Peyer's patch (tissue), 4 donors: ENCODE measurements at regions not wholly inside any gene's neighbourhood (a gene's known extent, or its start where the extent isn't known, plus 50 kb on each side); places are given as distances from the start of the nearest gene placed in this dataset.
A peak's percentile ranks its signal among the peaks of the same experiment; 100 is the strongest.

Experiments
- DNase-seq, 3 donors: peaks; one replicate each; pipeline ENCODE4 v3.0.0-alpha.2; 2017 to 2019
- H3K27ac ChIP-seq, 4 donors: fragments of 200-600 bp; sonication (generic); one replicate each; pipeline ENCODE4 v1.5.1; 2016 to 2019
- H3K27me3 ChIP-seq, 2 donors: fragments of 200-600 bp; sonication (generic); one replicate each; pipeline ENCODE4 v1.5.1; 2019
- H3K36me3 ChIP-seq, 3 donors: fragments of 200-600 bp; sonication (generic); one replicate each; pipeline ENCODE4 v1.5.1; 2016 to 2019
- H3K4me1 ChIP-seq, 4 donors: fragments of 200-600 bp; sonication (generic); one replicate each; pipeline ENCODE4 v1.5.1; 2016 to 2019
- H3K4me3 ChIP-seq, 4 donors: fragments of 200-600 bp; sonication (generic); 1 replicate in 3 of 4; 2 replicates in 1 of 4; pipeline ENCODE4 v1.5.1; 2016 to 2019; ENCODE audit warnings: mild to moderate bottlenecking in 1 of 4
- H3K9me3 ChIP-seq, 4 donors: fragments of 200-600 bp; sonication (generic); one replicate each; pipeline ENCODE4 v1.5.1; 2016 to 2019; ENCODE audit warnings: mild to moderate bottlenecking in 1 of 4
- CTCF ChIP-seq, 6 experiments: fragments of 450-650 bp in 4 of 6; fragments of 200-600 bp in 2 of 6; sonication (generic) in 1 of 6; IDR thresholded peaks; one replicate each; pipeline ENCODE4 v1.5.1; 2017 to 2019; ENCODE audit warnings: antibody characterized with exemption in 6 of 6, mild to moderate bottlenecking in 3 of 6, moderate library complexity in 1 of 6
- POLR2A ChIP-seq, 2 donors: fragments of 450-650 bp; IDR thresholded peaks; one replicate each; pipeline ENCODE4 v1.5.1; 2017; ENCODE audit warnings: antibody characterized with exemption in 2 of 2, mild to moderate bottlenecking in 2 of 2, moderate library complexity in 2 of 2

- Histone ChIP-seq H3K36me3 (no peaks in the 10 kb centered on the region), H3K27ac (no peak overlapping the region), H3K4me1 (peaks cover 0 to 4% (median 0%) of the 10 kb centered on the region in 4 donors), H3K4me3 (no peak overlapping the region), H3K9me3 (no peaks in the 10 kb centered on the region), H3K27me3 (no peaks in the 10 kb centered on the region)
- TF ChIP-seq CTCF (IDR thresholded peaks at IDR 0.05) (no peak), POLR2A (IDR thresholded peaks at IDR 0.05) (no peak)
- DNase-seq, result no peak
Measured at GRCh38 chr6:148649454-148649963, 97.3 kb upstream of the UST start.

- H3K4me1 ChIP-seq, result peaks cover 0 to 4% (median 0%) of the 10 kb centered on the region in 4 donors
- DNase-seq, result no peak
- no peak for TF ChIP-seq POLR2A (IDR thresholded peaks at IDR 0.05)
- TF ChIP-seq CTCF (IDR thresholded peaks at IDR 0.05), result no peak
- H3K36me3 ChIP-seq, result no peaks in the 10 kb centered on the region
- H3K27me3 ChIP-seq, result no peaks in the 10 kb centered on the region
- no peaks in the 10 kb centered on the region for H3K9me3 ChIP-seq
- no peak overlapping the region for H3K4me3 ChIP-seq
- no peak overlapping the region for H3K27ac ChIP-seq
Measured at GRCh38 chr6:148650941-148651505, 95.8 kb upstream of the UST start.

GRCh38 chr6:148652205-148652604, 94.6 kb upstream of the UST start:
- no peaks in the 10 kb centered on the region for H3K9me3 ChIP-seq
- no peaks in the 10 kb centered on the region for H3K36me3 ChIP-seq
- no peak for TF ChIP-seq POLR2A (IDR thresholded peaks at IDR 0.05)
- no peak for TF ChIP-seq CTCF (IDR thresholded peaks at IDR 0.05)

DNA sequence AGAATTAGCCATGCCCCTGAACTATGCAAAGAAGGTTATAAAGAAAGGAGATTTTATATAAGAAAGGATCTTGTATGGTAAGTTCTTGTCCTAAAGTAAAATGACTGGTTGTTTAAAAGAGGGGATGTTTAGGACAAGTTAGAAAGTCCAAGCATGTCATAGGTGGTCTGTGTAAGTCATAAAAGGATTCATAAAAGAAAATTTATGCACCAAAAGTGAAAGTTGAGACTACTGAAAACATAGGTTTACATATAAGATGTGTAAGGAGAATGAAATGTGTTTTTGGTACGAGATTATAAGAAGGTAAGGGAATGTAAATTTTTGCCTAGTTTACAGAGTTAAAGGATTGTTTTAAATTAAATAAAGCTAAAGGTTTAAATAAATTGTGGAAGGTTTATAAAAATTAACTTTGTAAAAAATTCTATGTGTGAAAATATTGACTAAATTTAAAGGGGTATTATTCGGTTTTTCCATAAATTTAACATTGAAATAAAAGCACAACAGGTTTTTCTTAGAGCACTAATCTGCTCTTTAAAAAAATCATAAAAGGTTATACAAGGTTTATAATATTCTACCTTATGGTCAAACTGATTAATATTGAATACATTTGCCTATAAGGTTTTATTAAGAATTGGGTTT, 93.6 kb upstream of the UST start:
- H3K4me1 ChIP-seq, result peaks cover 0 to 4% (median 0%) of the 10 kb centered on the region in 4 donors
- DNase-seq, result no peak
- H3K36me3 ChIP-seq, result no peaks in the 10 kb centered on the region
- no peak overlapping the region for H3K27ac ChIP-seq
- no peak for TF ChIP-seq CTCF (IDR thresholded peaks at IDR 0.05)
- TF ChIP-seq POLR2A (IDR thresholded peaks at IDR 0.05), result no peak
- H3K9me3 ChIP-seq, result no peaks in the 10 kb centered on the region
- no peaks in the 10 kb centered on the region for H3K27me3 ChIP-seq
- H3K4me3 ChIP-seq, result no peak overlapping the region

More at GRCh38 chr6:148652205-148652604, 94.6 kb upstream of the UST start:
- Histone ChIP-seq H3K4me3 (no peak overlapping the region), H3K4me1 (peaks cover 0 to 4% (median 0%) of the 10 kb centered on the region in 4 donors), H3K27ac (no peak overlapping the region), H3K27me3 (no peaks in the 10 kb centered on the region)
- no peak for DNase-seq

DNA sequence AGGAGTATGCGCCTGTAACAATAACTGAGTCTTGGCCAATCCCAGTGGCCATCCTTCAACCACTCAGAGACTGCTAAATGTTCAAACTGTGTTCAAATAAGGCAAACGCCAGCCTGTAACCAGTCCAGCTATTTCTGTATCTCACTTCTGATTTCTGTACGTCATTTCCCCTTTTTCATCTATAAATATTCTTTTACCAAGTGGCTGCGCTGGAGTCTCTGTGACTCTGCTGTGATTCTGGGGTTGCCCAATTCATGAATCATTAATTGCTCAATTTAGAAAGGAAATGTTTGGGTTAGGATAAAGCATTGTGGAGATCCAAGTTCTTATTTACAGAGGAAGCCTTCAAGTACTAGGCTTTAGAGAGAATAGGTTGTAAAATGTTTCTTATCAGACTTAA, 89.8 kb upstream of the UST start:
- no peaks in the 10 kb centered on the region for H3K27me3 ChIP-seq
- H3K4me1 ChIP-seq, result no peaks in the 10 kb centered on the region
- peak overlapping the region in 2 of 4 donors; percentile 28 to 56 for H3K27ac ChIP-seq
- TF ChIP-seq CTCF (IDR thresholded peaks at IDR 0.05) (no peak), POLR2A (IDR thresholded peaks at IDR 0.05) (no peak)
- no peaks in the 10 kb centered on the region for H3K36me3 ChIP-seq
- no peaks in the 10 kb centered on the region for H3K9me3 ChIP-seq
- H3K4me3 ChIP-seq, result no peak overlapping the region
- DNase-seq, result no peak
